ENCODE measurements at regions not wholly inside any gene's neighbourhood (a gene's known extent, or its start where the extent isn't known, plus 50 kb on each side); places are given as distances from the start of the nearest gene placed in this dataset.

- no peak overlapping the region for H3K4me3 ChIP-seq
- H3K9me3 ChIP-seq = no peaks in the 10 kb centered on the region
- peak overlapping the region in 2 of 4 donors; percentile 25 to 45 for H3K27ac ChIP-seq
- H3K36me3 ChIP-seq = no peaks in the 10 kb centered on the region
- peaks cover 0 to 3% (median 0%) of the 10 kb centered on the region in 3 donors for H3K4me1 ChIP-seq
- no peaks in the 10 kb centered on the region for H3K27me3 ChIP-seq
- intact Hi-C loops (cut with DNase I) = no loop called here
- 47 to 63% methylated on average over 8 of the region's 8 CpGs for WGBS, 2 donors
- DNase-seq = no peak
- TF ChIP-seq POLR2A (IDR thresholded peaks at IDR 0.05) (no peak), CTCF (IDR thresholded peaks at IDR 0.05) (no peak)
These were observed 846.9 kb upstream of the ADAMTS5 start for GRCh38 chr21:27813750-27814149.

GRCh38 chr21:27813344-27813743 is 846.5 kb upstream of the ADAMTS5 start:
- no peak for TF ChIP-seq POLR2A (IDR thresholded peaks at IDR 0.05)
- no peak for TF ChIP-seq CTCF (IDR thresholded peaks at IDR 0.05)
- DNase-seq = no peak
- Histone ChIP-seq H3K27me3 (no peaks in the 10 kb centered on the region), H3K4me1 (peaks cover 0 to 3% (median 0%) of the 10 kb centered on the region in 3 donors), H3K36me3 (no peaks in the 10 kb centered on the region), H3K4me3 (no peak overlapping the region), H3K9me3 (no peaks in the 10 kb centered on the region), H3K27ac (peak overlapping the region in 2 of 4 donors; percentile 25 to 45)
- intact Hi-C loops (cut with DNase I) = no loop called here
- 69 to 88% methylated on average over 1 of the region's 1 CpG for WGBS, 2 donors

- no peaks in the 10 kb centered on the region for H3K27me3 ChIP-seq
- no peaks in the 10 kb centered on the region for H3K9me3 ChIP-seq
- H3K4me3 ChIP-seq = no peak overlapping the region
- no peaks in the 10 kb centered on the region for H3K36me3 ChIP-seq
- TF ChIP-seq CTCF (IDR thresholded peaks at IDR 0.05) (no peak), POLR2A (IDR thresholded peaks at IDR 0.05) (no peak)
- DNase-seq = no peak
- no peak overlapping the region for H3K27ac ChIP-seq
- WGBS, 2 donors = 70 to 75% methylated on average over 4 of the region's 4 CpGs
- intact Hi-C loops (cut with DNase I) = no loop called here
- peaks cover 0 to 3% (median 0%) of the 10 kb centered on the region in 3 donors for H3K4me1 ChIP-seq
These were observed 845.4 kb upstream of the ADAMTS5 start for GRCh38 chr21:27812279-27812678.

GRCh38 chr21:27808923-27809322 is 842.0 kb upstream of the ADAMTS5 start:
- intact Hi-C loops (cut with DNase I) = no loop called here
- H3K27me3 ChIP-seq = no peaks in the 10 kb centered on the region
- H3K4me1 ChIP-seq = peaks cover 0 to 3% (median 0%) of the 10 kb centered on the region in 3 donors
- H3K9me3 ChIP-seq = no peaks in the 10 kb centered on the region
- TF ChIP-seq CTCF (IDR thresholded peaks at IDR 0.05) (no peak), POLR2A (IDR thresholded peaks at IDR 0.05) (no peak)
- DNase-seq = no peak
- no peak overlapping the region for H3K4me3 ChIP-seq
- H3K27ac ChIP-seq = no peak overlapping the region
- H3K36me3 ChIP-seq = no peaks in the 10 kb centered on the region

- 83 to 90% methylated on average over 4 of the region's 4 CpGs for WGBS, 2 donors
- Histone ChIP-seq H3K27ac (no peak overlapping the region), H3K4me1 (no peaks in the 10 kb centered on the region), H3K4me3 (no peak overlapping the region), H3K36me3 (no peaks in the 10 kb centered on the region), H3K27me3 (no peaks in the 10 kb centered on the region), H3K9me3 (no peaks in the 10 kb centered on the region)
- TF ChIP-seq CTCF (IDR thresholded peaks at IDR 0.05) = no peak
- TF ChIP-seq POLR2A (IDR thresholded peaks at IDR 0.05) = no peak
- DNase-seq = no peak
- intact Hi-C loops (cut with DNase I) = no loop called here
These were observed 840.7 kb upstream of the ADAMTS5 start for GRCh38 chr21:27807596-27807995.
